TTC549 (cell line): ENCODE measurements at regions not wholly inside any gene's neighbourhood (a gene's known extent, or its start where the extent isn't known, plus 50 kb on each side); places are given as distances from the start of the nearest gene placed in this dataset.
A peak's percentile ranks its signal among the peaks of the same experiment; 100 is the strongest.
"Not testable (repeated sequence)": the region's sequence is repeated elsewhere in the genome, so short reads cannot be mapped to it uniquely, and the experiment has no call there.

Experiments
- FAIRE-seq: peaks from 2 replicates; lab custom pipeline; 2012; peaks lifted over from hg19 to GRCh38; lab: Jason Lieb, UNC

DNA sequence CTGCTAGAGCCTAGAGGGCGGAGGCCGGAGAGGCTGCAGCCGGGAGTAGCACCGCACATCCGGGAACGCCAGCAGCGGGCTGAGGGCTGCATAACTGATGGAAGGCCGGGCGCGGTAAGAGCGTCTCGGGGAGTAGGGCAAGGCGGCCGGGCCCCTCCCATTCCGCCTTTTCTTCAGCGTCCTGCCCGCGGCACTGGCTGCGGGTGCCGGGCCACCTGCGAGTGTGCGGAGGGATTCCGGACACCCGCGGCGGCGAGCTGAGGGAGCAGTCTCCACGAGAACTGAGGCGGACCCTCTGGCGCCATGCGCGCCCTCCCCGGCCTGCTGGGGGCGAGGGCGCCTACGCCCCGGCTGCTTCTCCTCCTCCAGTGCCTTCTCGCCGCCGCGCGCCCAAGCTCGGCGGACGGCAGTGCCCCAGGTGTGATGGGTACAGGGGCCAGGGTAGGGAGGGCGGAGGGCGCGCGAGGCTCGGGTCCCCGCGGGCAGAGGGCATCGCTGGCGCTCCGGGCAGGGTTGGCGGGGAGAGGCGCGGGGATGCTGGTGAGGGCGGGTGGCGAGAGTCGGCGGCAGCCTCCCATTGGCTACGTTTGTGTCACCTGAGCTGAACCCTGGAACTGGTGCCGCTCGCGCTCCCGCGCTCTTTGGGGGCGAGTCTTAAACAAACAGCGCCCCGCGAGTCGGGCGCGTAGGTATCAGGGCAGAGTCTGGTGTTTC is 334.4 kb downstream of the SRGAP2C start:
- no peak for FAIRE-seq

DNA sequence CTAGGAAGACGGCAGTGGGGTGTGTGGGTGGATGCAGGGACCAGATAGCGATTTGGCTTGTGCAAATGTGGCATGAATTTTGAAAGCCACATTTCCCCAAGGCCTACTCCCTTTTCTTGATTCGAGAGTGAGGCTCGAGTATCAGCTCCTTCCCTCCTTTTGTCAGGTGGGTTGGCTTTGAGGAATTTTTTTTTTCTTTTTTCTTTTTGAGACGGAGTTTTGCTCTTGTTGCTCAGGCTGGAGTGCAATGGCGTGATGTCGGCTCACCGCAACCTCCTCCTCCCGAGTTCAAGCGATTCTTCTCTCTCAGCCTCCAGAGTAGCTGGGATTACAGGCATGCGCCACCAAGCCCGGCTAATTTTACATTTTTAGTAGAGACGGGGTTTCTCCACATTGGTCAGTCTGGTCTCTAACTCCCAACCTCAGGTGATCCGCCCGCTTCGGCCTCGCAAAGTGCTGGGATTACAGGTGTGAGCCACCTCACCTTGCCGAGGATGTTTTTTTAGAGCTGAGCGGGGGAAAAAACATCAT is 335.0 kb downstream of the SRGAP2C start:
- not testable (repeated sequence) for FAIRE-seq

DNA sequence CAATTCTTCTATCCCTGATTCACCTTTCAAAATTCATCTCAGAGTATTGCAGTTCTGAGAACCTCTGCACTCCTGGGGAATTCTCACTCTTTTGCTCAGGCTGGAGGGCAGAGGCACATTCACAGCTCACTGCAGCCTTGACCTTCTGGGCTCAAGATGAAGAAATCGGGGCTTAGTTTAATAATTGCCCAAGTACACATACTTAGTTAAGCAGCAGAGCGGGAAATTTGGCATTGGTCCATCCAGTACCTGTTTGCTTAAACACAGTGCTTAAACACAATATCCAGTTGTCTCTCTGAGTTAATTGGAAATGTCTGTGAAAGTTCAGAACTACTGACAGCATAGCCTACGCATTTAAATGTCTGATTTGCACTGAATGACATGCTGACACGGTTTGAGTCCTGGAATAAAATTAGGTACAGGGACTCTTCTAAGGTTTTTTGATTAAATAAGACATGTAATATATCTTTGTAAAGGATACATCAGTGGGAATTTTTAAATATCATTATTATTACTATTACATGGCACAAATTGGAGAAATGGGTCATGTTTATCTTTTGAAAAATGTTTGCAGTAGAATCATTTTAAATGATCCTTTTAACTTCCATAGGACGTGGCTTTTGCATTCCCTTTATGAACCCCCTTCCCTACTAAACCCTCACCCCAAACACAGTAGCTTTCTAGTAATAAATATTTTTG is 337.4 kb downstream of the SRGAP2C start:
- no peak for FAIRE-seq

DNA sequence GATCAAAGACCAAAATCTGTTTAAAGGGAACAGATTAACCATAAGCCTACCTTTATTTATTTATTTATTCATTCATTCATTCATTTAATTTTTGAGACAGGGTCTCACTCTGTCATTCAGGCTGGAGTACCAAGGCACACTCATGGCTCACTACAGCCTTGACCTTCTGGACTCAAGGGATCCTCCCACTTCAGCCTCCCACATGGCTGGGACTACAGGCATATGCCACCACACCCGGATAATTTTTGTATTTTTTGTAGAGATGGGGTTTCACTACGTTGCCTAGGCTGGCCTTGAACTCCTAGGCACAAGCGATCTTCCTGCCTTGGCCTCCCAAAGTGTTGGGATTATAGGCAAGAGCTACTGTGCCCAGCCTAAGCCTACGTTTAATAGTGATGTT is 338.3 kb downstream of the SRGAP2C start:
- not testable (repeated sequence) for FAIRE-seq

DNA sequence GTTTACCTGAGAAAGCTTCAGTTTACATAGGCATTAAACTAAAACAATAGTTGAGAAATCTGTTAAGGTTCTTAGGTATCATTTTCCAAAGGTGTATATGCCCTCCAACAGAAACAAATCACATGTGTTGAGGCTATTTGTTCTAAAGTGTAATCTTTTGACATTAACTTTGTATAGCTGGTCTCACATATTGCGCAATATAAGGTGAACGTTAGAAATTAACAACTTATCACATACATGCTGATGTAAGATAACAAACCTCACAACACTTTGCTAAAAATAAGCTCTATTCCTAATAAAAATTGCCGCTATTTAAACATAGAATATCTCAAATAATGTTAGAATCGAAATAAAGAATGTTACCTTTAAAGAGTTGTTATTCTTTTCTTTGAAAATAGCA is 340.6 kb downstream of the SRGAP2C start:
- no peak for FAIRE-seq

DNA sequence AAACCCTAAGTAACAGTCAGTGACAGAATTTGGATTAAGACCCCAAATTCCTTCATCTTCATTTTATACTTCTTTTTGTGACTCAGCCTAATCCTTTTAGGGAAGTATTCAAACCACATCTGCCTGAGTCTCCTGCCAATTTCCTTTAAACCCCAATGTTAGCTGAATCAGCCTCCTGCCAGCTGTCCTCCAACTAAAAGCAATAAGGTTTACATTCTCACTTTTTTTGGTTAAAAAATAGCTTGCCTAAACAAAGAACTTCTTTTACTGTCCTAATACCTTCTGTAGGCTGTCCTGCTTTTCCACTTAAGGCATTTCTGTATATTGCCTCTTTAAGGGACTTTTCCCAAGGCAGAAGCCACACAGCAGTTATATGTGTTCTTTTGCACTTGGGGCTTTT is 344.2 kb downstream of the SRGAP2C start:
- not testable (repeated sequence) for FAIRE-seq

DNA sequence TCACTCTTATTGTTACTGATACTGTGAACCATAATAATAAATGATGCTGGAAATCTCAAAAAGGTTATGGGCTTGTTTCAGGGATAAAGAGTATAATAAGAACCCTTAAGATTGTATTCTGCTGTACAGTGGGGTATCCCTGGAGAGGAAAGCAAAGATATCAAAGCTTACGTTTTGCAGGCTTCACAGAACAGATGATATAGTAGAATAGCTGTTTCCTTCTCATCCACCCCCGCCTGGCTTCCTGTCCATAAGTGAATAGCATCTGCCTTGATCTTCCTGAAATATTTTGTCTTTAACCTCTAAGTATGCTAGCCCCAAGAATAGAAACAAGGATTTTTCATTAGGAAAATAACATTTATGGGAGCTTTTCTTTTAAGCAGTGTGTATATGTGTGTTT is 345.3 kb downstream of the SRGAP2C start:
- FAIRE-seq = not testable (repeated sequence)

DNA sequence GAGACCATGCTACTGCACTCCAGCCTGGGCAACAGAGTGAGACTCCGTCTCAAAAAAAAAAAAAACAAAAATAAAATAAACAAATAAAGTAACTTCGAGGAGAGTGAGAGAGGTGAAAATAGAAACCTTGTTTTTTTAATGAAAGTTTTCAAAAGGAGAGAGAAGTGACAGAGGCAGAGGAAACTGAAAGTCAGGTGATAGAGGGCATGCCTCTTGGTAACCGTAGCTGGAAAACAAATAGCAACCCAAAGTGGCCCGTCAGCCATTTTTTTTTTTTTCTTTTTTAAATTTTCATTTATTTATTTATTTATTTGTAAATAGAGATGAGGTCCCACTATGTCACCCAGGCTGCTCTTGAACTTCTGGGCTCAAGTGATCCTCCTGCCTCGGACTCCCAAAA is 347.0 kb downstream of the SRGAP2C start:
- FAIRE-seq = not testable (repeated sequence)

DNA sequence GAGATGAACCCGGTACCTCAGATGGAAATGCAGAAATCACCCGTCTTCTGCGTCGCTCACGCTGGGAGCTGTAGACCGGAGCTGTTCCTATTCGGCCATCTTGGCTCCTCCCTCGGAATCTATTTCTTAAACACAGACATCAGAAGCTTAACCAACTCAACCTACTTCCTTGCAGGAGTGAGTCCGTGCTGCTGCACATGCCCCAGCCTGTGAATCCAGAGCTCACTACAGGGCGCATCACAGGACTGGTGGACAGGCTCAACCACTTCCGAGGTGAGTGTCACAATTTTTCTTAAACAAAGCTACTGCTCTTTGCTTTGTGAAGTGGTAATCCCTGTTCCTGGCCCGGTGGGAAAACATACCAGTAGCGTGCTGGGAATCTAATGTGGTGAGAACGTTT is 353.4 kb downstream of the SRGAP2C start:
- not testable (repeated sequence) for FAIRE-seq

DNA sequence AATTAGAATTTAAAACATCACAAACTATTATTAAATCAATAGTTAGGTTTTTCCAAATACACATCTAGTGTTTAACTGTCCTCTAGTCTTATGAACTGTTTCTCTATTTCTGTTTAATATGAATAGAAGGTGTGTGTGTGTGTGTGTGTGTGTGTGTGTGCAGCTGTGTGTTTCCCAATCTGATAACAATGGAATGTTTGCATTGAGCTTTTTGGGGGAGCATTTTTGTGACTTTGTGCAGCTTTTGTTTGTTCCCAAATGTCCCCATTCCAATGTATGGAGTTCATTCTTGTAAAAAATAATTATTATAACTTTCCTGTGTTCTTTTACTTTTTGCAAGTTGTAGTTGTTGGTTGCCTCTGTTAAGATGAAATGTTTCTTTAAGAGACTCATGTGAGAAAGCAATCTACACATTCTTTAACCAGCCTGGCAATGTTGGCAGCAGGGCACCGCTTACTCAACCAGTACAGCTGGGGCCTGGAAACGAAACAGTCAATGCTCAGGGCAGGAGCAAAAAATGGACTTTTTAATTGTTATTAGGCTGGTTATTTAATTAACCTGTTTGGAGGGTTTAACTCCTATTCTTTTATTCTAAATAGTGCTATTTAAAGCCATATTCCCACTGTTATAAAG is 354.3 kb downstream of the SRGAP2C start:
- no peak for FAIRE-seq

DNA sequence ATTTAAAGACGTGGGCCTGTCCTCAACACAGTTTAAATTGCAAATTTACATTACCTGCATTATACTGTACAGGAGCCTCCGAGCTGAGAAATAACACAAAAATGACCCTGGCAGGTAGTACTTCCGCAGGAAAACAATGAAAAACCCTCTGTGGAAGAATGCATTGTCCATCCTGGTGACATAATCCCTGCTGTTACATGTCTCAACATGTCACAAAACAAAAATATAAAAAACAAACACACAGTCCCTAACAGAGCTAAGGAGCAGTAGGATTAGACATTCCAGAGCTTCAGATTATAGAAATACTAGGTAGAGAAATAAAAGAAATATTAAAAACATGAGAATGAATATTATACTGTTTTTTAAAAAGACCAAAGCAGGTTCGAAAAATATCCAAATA is 359.2 kb downstream of the SRGAP2C start:
- FAIRE-seq = not testable (repeated sequence)

DNA sequence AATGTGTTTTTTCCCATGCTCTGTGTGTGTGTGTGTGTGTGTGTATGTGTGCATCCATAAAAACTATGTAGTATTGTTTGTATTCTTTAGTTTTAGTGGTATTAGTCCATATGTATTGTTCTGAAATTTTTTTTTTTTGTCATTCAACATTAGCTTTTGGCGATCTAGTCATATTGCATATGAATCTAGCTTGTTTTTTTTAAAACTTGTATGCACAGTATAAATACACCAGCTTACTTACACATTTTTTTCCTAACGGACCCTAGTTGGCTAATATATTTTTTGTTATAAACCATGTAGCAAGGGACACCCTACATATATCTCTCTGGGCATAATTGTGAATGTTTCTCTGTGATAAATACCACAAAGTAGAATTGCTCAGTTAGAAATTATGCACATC is 359.7 kb downstream of the SRGAP2C start:
- FAIRE-seq = no peak

DNA sequence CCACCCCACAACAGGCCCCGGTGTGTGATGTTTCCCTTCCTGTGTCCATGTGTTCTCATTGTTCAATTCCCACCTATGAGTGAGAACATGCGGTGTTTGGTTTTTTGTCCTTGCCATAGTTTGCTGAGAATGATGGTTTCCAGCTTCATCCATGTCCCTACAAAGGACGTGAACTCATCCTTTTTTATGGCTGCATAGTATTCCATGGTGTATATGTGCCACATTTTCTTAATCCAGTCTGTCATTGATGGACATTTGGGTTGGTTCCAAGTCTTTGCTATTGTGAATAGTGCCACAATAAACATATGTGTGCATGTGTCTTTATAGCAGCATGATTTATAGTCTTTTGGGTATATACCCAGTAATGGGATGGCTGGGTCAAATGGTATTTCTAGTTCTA is 361.1 kb downstream of the SRGAP2C start:
- FAIRE-seq = not testable (repeated sequence)

DNA sequence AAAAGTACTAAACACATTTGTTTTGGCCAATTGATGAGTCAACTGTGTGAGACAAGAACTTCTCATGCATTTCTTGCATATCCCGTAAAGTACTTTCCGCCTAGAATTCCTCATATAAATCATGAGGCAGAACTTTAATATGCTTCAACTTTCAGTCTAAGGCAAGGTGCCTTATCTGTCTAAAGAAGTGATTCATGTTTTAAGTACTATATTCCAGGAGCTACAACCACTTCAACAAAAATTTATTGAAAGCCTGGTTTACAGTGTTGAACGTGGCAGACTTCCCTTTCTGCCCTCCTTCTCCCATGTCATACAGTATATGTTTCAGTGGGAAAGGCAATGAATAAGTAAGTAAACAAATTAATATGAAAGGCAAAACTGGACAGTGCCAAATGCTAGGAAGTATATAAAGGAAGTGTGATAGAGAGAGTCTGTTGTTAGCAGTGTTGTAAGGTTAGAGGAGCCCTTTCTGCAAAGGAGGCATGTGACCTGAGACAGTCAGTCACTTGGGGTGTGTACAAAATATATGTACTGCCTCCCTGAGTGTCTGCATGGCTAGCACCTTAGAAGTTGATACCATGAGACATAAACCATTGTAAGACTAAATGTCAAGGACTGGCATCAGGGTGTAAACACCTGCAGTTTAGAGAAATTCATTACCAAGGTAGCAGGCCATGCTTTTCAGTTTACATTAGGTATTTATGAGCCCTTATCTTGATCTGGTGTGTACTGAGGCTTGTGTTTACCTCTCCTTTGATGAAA is 362.2 kb downstream of the SRGAP2C start:
- FAIRE-seq = no peak

DNA sequence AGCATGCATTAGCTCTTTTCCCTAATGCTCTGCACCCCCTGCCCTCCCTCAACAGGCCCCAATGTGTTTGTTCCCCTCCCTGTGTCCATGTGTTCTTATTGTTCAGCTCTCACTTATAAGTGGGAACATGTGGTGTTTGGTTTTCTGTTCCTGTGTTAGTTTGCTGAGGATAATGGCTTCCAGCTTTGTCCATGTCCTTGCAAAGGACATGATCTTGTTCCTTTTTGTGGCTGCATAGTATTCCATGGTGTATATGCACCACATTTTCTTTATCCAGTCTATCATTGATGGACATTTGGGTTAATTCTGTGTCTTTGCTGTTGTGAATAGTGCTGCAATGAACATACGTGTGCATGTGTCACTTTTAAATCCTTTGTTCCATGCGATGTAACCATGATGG is 363.0 kb downstream of the SRGAP2C start:
- not testable (repeated sequence) for FAIRE-seq

DNA sequence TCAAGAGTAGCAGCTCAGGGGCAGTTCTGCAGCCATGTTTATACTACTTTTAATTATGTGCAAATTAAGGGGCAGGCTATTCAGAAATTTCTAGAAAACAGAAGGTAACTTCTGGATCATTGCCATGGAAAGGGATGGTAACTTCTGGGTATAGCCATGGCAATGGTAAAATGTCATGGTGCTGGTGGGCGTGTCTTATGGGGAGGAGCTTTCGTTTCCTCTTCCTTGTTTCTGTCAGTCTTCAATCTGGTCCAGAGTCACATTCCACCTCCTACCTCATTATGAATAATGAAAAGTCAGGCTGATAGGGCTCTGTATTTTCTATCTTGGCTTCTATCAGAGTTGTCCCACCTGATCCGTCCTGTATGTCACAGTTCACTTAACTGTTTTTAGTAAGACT is 366.0 kb downstream of the SRGAP2C start:
- FAIRE-seq = not testable (repeated sequence)

DNA sequence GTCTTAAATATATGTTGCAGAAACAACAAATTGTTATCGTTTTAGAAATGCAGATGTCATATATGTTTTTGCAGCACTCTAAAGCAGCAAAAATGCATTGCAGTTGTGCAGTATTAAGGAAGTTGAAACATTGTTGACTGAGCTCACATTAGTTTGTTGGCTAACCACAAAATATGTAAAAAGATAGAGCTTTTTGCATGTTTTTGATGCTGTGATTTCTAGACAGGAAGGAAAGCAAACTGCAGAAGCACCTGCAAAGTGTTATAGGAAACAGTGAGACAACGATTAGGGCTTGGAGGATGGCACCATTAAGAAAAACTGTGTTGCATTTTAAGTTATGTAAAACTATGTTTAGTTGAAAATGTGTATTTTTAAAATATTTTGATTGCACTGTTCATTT is 366.7 kb downstream of the SRGAP2C start:
- FAIRE-seq = not testable (repeated sequence)

DNA sequence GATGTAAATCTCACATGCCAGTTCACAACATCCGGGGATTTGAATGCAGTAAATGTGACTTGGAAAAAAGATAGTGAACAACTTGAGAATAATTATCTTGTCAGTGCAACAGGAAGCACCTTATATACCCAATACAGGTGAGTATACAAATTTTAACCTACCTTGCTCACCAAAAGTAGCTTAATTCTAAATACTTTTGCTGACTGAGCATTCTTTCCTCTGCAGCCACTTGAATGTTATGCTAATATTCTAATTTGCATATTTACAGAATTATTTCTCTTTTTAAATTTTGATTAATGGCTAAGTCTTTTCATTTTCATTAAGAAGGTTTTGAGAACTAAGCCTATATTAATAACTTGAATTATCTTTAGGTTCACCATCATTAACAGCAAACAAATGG is 371.8 kb downstream of the SRGAP2C start:
- peak; percentile 47 for FAIRE-seq

DNA sequence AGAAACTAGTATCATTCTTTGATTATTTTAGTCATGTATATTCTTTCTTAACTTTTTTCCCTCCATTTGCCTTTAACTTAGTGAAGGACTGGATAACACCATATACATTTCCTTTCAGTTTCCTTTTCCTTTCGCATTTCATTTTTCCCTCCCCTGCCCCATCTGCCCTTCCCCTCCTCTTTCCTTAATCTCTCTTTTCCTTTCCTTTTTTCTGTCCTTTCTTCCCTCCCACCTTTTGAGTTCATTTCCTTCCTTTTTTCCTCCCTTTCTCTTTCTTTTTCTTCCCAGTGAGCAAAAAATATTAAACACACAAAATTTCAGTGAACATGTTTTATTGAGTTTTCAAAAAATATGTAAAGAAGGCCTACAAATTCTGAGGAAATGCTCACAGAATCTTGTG is 373.3 kb downstream of the SRGAP2C start:
- not testable (repeated sequence) for FAIRE-seq

DNA sequence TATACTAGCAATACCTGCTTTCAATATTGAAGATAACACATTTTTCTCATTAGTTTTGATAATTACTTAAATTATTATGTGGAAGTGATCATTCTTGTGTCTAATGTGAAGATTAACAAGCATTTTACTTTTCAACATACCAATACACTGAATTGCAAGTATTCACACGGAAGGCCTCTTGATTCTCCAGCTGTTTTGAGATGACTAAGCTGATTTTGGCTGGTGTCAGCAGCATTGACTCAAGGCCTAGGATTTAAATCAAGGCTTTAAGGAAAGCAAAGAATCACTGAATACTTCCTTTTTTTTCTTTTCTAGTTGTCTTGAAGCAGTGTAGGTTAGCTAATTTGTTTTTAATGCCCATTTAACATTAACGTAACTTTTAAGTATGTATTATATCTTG is 373.7 kb downstream of the SRGAP2C start:
- no peak for FAIRE-seq

DNA sequence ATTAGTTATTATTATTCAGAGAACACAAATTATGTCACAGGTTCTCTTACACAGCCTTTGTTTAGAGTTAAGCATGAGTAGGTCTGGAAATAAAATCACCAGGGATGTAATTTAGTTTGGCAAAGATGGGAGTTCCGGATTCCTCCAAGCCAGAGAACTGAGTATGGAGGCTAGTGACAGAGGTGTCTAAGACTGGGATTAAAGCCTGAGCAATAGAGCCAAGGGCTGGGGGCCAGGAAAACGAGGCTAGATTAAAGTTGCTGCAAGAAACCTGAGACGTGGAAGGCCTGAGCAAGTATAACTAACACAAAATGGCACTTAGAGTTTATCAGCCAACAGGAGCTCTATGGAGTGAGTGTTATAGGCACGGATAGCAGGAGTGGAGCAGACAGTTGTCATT is 381.6 kb downstream of the SRGAP2C start:
- FAIRE-seq = no peak

DNA sequence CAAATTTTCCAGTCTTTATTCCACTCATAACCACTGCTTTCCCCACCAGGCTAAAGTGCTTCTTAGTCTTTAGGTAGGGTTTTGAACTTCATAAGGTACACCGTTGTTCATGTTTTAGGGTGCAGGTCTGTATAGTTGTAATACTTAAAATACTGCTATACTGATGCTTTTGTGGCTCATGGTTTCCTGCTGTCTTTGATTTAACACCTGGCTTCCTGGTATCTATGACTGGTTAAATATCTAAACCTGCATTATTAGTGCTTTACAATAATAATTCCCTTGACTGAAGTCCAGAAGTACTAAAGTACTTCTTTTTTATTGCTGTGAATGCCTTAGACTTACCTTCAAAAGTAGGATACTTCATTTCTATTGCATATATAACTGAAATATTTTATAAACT is 384.7 kb downstream of the SRGAP2C start:
- FAIRE-seq = no peak
